Common myeloid progenitor, CD34-positive (primary cell): ENCODE measurements at regions not wholly inside any gene's neighbourhood (a gene's known extent, or its start where the extent isn't known, plus 50 kb on each side); places are given as distances from the start of the nearest gene placed in this dataset.
A peak's percentile ranks its signal among the peaks of the same experiment; 100 is the strongest.

Experiments used
- CTCF ChIA-PET: fragments of 350-600 bp; sonication (Branson Sonifier 250); formaldehyde crosslinking; loops from one replicate; lab custom pipeline; 2021; ENCODE audit warnings: antibody characterized with exemption; lab: Charles Lee
- POLR2A ChIA-PET: fragments of 350-600 bp; sonication (Branson Sonifier 250); formaldehyde crosslinking; loops from one replicate; lab custom pipeline; 2021; ENCODE audit warnings: antibody characterized with exemption; lab: Charles Lee
- DNase-seq, 3 donors: peaks; one replicate each; pipeline versions ENCODE4 v3.0.0 to v3.0.0-alpha.2; 2013
- H3K27ac ChIP-seq, 2 experiments: 1 replicate in 1 of 2; 2 replicates in 1 of 2; pipeline ENCODE4 v1.7.0; 2013; ENCODE audit warnings: inconsistent platforms in 2 of 2, low read length in 2 of 2, mild to moderate bottlenecking in 2 of 2, low read depth in 1 of 2, moderate library complexity in 1 of 2; ENCODE audit not compliant: severe bottlenecking in 2 of 2, insufficient read depth in 1 of 2, poor library complexity in 1 of 2
- H3K27me3 ChIP-seq, 5 experiments: replicated peaks in 2 of 5; 1 replicate in 3 of 5; 2 replicates in 2 of 5; pipeline versions ENCODE4 v1.6.1 to v1.7.0; 2013; ENCODE audit warnings: low read length in 4 of 5, mild to moderate bottlenecking in 2 of 5, moderate library complexity in 2 of 5, inconsistent platforms in 1 of 5; ENCODE audit not compliant: insufficient read depth in 5 of 5, control insufficient read depth in 4 of 5
- H3K36me3 ChIP-seq, 4 experiments: 1 replicate in 2 of 4; 2 replicates in 2 of 4; pipeline versions ENCODE4 v1.6.1 to v1.7.0; 2013; ENCODE audit warnings: low read length in 3 of 4, control low read depth in 1 of 4, mild to moderate bottlenecking in 1 of 4; ENCODE audit not compliant: control insufficient read depth in 4 of 4, insufficient read depth in 4 of 4
- H3K4me1 ChIP-seq, 4 experiments: 1 replicate in 3 of 4; 2 replicates in 1 of 4; pipeline versions ENCODE4 v1.6.1 to v1.7.1; 2013; ENCODE audit warnings: low read length in 3 of 4, mild to moderate bottlenecking in 3 of 4, control low read depth in 1 of 4, inconsistent platforms in 1 of 4, moderate library complexity in 1 of 4; ENCODE audit not compliant: control insufficient read depth in 4 of 4, insufficient read depth in 4 of 4; ENCODE audit errors: control extremely low read depth in 1 of 4
- H3K4me3 ChIP-seq, 7 experiments: 1 replicate in 4 of 7; 2 replicates in 3 of 7; pipeline versions ENCODE4 v1.5.1 to v1.7.0; 2013; ENCODE audit warnings: mild to moderate bottlenecking in 7 of 7, low read length in 6 of 7, moderate library complexity in 6 of 7, inconsistent platforms in 2 of 7, low read depth in 2 of 7, control low read depth in 1 of 7; ENCODE audit not compliant: insufficient read depth in 4 of 7, control insufficient read depth in 1 of 7; ENCODE audit errors: extremely low read depth in 1 of 7
- H3K9me3 ChIP-seq, 5 experiments: 1 replicate in 4 of 5; 2 replicates in 1 of 5; pipeline versions ENCODE4 v1.6.1 to v1.7.1; 2013; ENCODE audit warnings: low read length in 4 of 5, mild to moderate bottlenecking in 2 of 5, inconsistent platforms in 1 of 5, low read depth in 1 of 5, moderate library complexity in 1 of 5; ENCODE audit not compliant: control insufficient read depth in 4 of 5, insufficient read depth in 2 of 5; ENCODE audit errors: control extremely low read depth in 1 of 5
- WGBS: methylation state at CpG from one replicate; pipeline ENCODE4 v1.1.5; 2013; ENCODE audit not compliant: insufficient coverage; 5-methylcytosine and 5-hydroxymethylcytosine counted together

DNA sequence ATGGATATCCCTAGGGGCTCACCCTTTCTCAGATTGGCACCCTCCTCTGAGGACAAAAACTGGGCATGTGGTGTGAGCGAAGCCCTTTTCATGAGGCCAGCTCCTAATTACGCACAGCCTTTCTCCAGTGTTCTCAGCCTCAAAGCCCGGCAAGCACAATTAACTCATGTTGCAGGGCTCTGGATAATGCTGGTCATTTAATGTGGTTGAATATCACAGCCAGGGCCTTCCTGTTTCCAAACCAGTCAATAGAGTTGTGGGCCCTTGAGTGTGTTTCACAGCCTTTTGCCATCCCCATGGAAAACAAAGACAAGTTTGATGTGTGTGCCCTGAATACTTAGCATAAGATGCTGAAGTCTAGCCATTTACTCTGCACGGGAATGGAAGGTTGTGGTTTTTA, 114.2 kb upstream of the ARHGAP5 start:
- DNase-seq, result no peak
- peaks cover 0 to 3% (median 0%) of the 10 kb centered on the region in 4 experiments for H3K4me1 ChIP-seq

DNA sequence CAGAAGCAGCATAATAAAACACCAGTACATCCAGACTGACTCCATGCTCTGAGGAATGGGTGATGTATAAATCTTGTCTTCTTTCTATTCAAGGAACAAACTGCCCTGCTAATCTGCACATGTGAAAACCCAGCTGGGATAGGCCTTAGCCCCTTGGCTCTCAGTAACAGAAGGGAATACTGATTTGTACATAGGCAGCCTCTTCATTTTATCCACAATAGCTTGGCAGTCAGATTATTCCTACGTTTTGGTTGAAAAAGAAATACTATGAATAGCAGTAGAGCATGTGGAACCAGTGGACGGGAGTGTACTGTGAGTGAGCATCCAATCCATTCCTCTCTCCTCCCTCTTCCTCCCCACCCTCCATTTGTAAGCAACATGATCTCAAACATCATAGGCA, 113.5 kb upstream of the ARHGAP5 start:
- no peak for DNase-seq
- WGBS, result no CpG with 5 or more reads among the region's 2 CpGs
- Histone ChIP-seq H3K27ac (no peak overlapping the region), H3K4me1 (peaks cover 0 to 3% (median 0%) of the 10 kb centered on the region in 4 experiments), H3K9me3 (peaks cover 0 to 3% (median 0%) of the 10 kb centered on the region in 5 experiments), H3K36me3 (no peaks in the 10 kb centered on the region), H3K4me3 (no peak overlapping the region), H3K27me3 (peaks cover 0 to 3% (median 0%) of the 10 kb centered on the region in 5 experiments)
- ChIA-PET POLR2A (no interaction called here), CTCF (no interaction called here)

More for the DNA sequence above, 114.2 kb upstream of the ARHGAP5 start:
- H3K27me3 ChIP-seq, result peaks cover 0 to 3% (median 0%) of the 10 kb centered on the region in 5 experiments
- POLR2A ChIA-PET, result no interaction called here
- H3K36me3 ChIP-seq, result no peaks in the 10 kb centered on the region
- H3K9me3 ChIP-seq, result peaks cover 0 to 3% (median 0%) of the 10 kb centered on the region in 5 experiments
- no peak overlapping the region for H3K4me3 ChIP-seq
- WGBS, result 100% methylated on average over 3 of the region's 4 CpGs
- CTCF ChIA-PET, result no interaction called here
- H3K27ac ChIP-seq, result no peak overlapping the region

DNA sequence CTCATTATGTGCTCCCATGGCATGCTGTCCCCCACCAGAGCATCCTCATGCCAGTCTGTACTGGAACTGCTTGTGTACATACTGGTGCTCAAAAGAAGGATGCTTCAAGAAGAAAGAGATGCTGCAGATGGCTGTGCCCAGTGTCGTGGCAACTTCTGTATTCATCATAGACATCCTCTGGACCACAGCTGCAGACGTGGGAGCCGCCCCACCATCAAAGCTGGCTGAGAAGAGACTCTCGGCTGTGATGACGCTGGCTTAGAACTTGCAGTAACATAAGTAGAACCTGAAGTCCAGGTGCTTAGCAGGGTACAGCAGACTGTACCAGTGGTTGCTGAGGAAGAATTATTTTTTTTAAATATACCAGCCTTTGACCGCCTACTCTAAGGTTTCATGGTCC, 112.6 kb upstream of the ARHGAP5 start:
- ChIA-PET CTCF (no interaction called here), POLR2A (no interaction called here)
- peaks cover 0 to 3% (median 0%) of the 10 kb centered on the region in 5 experiments for H3K9me3 ChIP-seq
- no peaks in the 10 kb centered on the region for H3K36me3 ChIP-seq
- H3K4me1 ChIP-seq, result peaks cover 0 to 3% (median 0%) of the 10 kb centered on the region in 4 experiments
- DNase-seq, result no peak
- H3K27me3 ChIP-seq, result peaks cover 0 to 3% (median 0%) of the 10 kb centered on the region in 5 experiments
- 100% methylated on average over 6 of the region's 6 CpGs for WGBS
- H3K4me3 ChIP-seq, result no peak overlapping the region
- no peak overlapping the region for H3K27ac ChIP-seq

DNA sequence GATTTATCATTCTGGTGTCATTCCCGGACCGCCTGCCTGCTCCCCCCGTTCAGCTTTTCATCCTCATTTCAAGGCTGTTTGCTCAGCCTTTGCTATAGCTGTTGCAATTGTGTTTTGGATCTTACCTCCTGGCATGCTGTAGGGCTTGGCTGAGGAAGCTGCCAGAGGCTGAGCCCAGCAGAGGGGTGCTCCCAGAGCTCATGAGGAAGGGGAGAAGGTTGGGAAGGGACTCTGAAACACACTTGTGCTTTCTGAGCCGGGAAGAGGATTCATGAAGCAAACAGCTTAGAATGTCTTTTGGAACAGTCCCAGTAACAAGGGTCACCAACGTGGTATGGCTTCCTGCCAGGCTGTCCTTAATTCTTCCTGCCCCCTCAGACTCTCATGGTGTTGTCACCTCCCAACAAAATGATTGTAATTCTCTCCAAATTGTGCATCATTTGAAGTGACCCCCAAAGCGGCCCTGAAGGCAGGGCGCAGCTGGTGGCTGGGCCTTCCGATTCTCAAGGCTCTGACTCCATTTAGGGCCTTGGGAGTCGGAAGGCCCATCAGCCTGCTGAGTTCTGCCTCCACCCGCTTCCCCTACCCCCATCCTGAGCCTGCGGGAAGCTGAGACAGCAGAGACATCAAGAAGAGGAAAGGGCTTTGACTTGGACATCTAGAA, 111.9 kb upstream of the ARHGAP5 start:
- ChIA-PET POLR2A (no interaction called here), CTCF (no interaction called here)
- H3K36me3 ChIP-seq, result no peaks in the 10 kb centered on the region
- H3K4me3 ChIP-seq, result no peak overlapping the region
- H3K9me3 ChIP-seq, result peaks cover 0 to 3% (median 0%) of the 10 kb centered on the region in 5 experiments
- peaks cover 0 to 3% (median 0%) of the 10 kb centered on the region in 5 experiments for H3K27me3 ChIP-seq
- H3K4me1 ChIP-seq, result peaks cover 0 to 3% (median 0%) of the 10 kb centered on the region in 4 experiments
- no peak overlapping the region for H3K27ac ChIP-seq
- no peak for DNase-seq
- 75% methylated on average over 8 of the region's 11 CpGs for WGBS

DNA sequence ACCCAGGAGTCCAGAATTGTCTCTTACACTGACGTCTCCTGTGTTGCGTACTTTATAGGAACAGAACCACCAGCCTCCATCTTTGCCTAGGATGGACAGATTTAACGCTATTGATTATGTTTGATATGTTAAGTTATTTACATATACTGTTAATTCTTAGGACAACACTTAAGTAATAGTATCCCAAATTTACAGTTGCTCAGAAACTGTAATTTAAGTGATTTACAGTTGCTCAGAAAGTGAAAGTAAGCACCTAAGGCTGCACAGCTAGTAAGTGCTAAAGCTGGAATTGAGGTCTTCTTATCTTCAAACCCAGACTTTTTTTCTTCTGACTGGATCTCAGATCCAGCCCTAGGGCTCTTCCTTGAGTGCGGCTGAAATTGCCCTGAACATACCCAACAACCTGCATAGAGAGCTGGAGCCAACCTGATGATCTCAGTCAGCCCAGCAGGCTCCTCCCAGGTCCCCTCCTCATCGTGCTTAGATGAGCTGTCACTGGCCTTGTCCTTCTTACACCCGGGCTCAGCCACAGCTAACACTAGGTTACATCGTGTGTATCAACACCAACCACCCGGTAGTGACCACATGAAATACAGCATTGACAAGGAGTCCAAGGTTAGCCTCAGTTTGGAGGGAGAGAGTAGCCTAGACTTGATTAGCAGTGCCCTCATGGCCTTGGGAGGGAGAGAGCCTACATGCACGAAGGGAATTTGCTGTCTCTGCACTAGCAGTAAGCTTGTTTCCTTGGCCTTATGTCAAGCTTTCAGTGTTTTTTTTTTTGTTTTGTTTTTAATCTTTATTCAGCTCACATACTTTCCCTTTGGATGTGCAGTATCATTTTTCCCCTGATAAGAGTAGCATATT, 111.1 kb upstream of the ARHGAP5 start:
- no peak overlapping the region for H3K27ac ChIP-seq
- peak in 2 of 3 donors; percentile 6 to 12 for DNase-seq
- peaks cover 0 to 6% (median 2%) of the 10 kb centered on the region in 5 experiments for H3K9me3 ChIP-seq
- ChIA-PET CTCF (no interaction called here), POLR2A (no interaction called here)
- H3K36me3 ChIP-seq, result no peaks in the 10 kb centered on the region
- peaks cover 0 to 3% (median 0%) of the 10 kb centered on the region in 4 experiments for H3K4me1 ChIP-seq
- peaks cover 0 to 3% (median 0%) of the 10 kb centered on the region in 5 experiments for H3K27me3 ChIP-seq
- no peak overlapping the region for H3K4me3 ChIP-seq
- WGBS, result 88% methylated on average over 5 of the region's 9 CpGs

DNA sequence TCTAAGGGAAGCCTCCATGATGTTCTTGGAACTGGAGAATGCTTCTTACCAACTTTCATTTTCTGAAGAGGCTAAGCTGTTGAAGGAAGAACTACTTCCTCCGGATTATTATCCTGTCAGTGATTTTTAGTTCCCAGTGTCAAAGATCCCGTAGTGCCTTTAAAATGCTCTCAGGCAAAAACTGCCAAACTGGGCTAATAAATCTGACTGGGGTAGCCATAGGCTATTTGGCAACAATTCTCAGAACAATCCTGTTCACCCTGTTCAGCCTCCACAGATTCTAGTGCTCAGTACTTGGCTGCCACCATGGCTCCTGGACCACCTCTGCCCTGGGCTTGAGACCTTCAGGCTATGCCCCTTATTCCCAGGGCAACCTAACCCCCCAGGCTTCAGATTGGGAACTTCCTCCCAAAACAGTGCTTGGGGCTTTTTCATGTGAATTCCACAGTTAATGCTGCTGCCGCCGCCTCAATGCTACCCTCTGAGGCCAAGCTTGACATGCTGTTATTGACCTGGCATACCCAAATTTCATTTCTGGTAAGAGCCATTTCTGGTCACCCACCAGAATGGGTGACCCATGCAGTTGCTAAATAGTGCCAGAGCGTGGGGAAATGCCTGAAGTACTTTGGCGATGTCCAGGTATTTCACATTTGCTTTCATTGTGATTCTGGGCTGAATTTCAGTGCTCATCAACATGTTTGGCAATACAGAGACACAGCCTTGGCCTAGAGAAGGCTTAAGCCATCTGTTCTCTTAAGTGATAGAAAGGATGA, 110.0 kb upstream of the ARHGAP5 start:
- no peak overlapping the region for H3K27ac ChIP-seq
- DNase-seq, result no peak
- H3K27me3 ChIP-seq, result peaks cover 0 to 3% (median 0%) of the 10 kb centered on the region in 5 experiments
- POLR2A ChIA-PET, result no interaction called here
- H3K4me3 ChIP-seq, result no peak overlapping the region
- CTCF ChIA-PET, result no interaction called here
- 96% methylated on average over 6 of the region's 6 CpGs for WGBS
- peaks cover 0 to 3% (median 0%) of the 10 kb centered on the region in 4 experiments for H3K4me1 ChIP-seq
- H3K36me3 ChIP-seq, result no peaks in the 10 kb centered on the region
- peaks cover 0 to 6% (median 2%) of the 10 kb centered on the region in 5 experiments for H3K9me3 ChIP-seq
